Caco-2 (cell line): ENCODE measurements at regions not wholly inside any gene's neighbourhood (a gene's known extent, or its start where the extent isn't known, plus 50 kb on each side); places are given as distances from the start of the nearest gene placed in this dataset.

ENCODE experiments used
- BruUV-seq: library from RNA; stranded (reverse); fragments of 400-500 nt; replicated peaks from 2 replicates; lab custom pipeline; 2021; lab: Mats Ljungman, UMichigan
- CTCF ChIA-PET: fragments of 300-600 bp; sonication (Branson Sonifier 250); formaldehyde crosslinking; loops from one replicate; lab custom pipeline; 2022; ENCODE audit warnings: antibody characterized with exemption; lab: Charles Lee
- POLR2A ChIA-PET: fragments of 300-600 bp; sonication (Branson Sonifier 250); formaldehyde crosslinking; loops from one replicate; lab custom pipeline; 2022; ENCODE audit warnings: antibody characterized with exemption; lab: Charles Lee
- DNase-seq, 2 experiments: peaks; one replicate each; pipeline versions ENCODE4 v3.0.0 to v3.0.0-alpha.2; 2020 to 2022
- H3K27me3 ChIP-seq: replicated peaks from 2 replicates; pipeline ENCODE4 v1.6.0; 2011; ENCODE audit warnings: low read length; ENCODE audit not compliant: control insufficient read depth, insufficient read depth
- H3K36me3 ChIP-seq: 2 replicates; pipeline ENCODE4 v1.5.1; 2011; ENCODE audit warnings: low read length; ENCODE audit not compliant: control insufficient read depth, insufficient read depth
- H3K4me1 ChIP-seq: fragments of 250-450 bp; sonication (Bioruptor Pico); 2 replicates; pipeline ENCODE4 v1.5.1; 2020; ENCODE audit warnings: mild to moderate bottlenecking
- H3K4me3 ChIP-seq: 2 replicates; pipeline ENCODE4 v1.5.1; 2011; ENCODE audit warnings: low read depth, mild to moderate bottlenecking, control low read depth, low read length
- H3K9me3 ChIP-seq: fragments of 250-450 bp; sonication (Bioruptor Pico); 2 replicates; pipeline ENCODE4 v1.5.1; 2020; ENCODE audit warnings: mild to moderate bottlenecking, moderate library complexity
- H3K27ac Mint-ChIP-seq: one replicate; pipeline ENCODE4 v1.8.0; 2022; ENCODE audit warnings: mixed read lengths; ENCODE audit not compliant: unreplicated experiment
- H3K27me3 Mint-ChIP-seq: one replicate; pipeline ENCODE4 v1.8.0; 2022; ENCODE audit warnings: mixed read lengths; ENCODE audit not compliant: insufficient read depth, unreplicated experiment
- H3K36me3 Mint-ChIP-seq: one replicate; pipeline ENCODE4 v1.8.0; 2022; ENCODE audit warnings: mild to moderate bottlenecking, mixed read lengths; ENCODE audit not compliant: insufficient read depth, unreplicated experiment
- H3K4me1 Mint-ChIP-seq: one replicate; pipeline ENCODE4 v1.8.0; 2022; ENCODE audit warnings: low read depth, mixed read lengths; ENCODE audit not compliant: unreplicated experiment
- H3K4me3 Mint-ChIP-seq: one replicate; pipeline ENCODE4 v1.8.0; 2022; ENCODE audit warnings: mild to moderate bottlenecking, moderate library complexity, mixed read lengths; ENCODE audit not compliant: unreplicated experiment
- H3K9me3 Mint-ChIP-seq: one replicate; pipeline ENCODE4 v1.8.0; 2022; ENCODE audit warnings: mixed read lengths; ENCODE audit not compliant: unreplicated experiment
- CTCF ChIP-seq, 2 experiments: fragments of 200-600 bp in 1 of 2; IDR thresholded peaks; 1 replicate in 1 of 2; 2 replicates in 1 of 2; pipeline versions ENCODE4 v1.5.1 to v1.8.0; 2011 to 2022; ENCODE audit warnings: antibody characterized with exemption in 1 of 2, control low read depth in 1 of 2, inconsistent platforms in 1 of 2, low read depth in 1 of 2, low read length in 1 of 2, mild to moderate bottlenecking in 1 of 2, moderate library complexity in 1 of 2; ENCODE audit not compliant: insufficient read depth in 1 of 2, severe bottlenecking in 1 of 2, unreplicated experiment in 1 of 2
- intact Hi-C: fragments of 100-400 bp; cut with micrococcal nuclease; formaldehyde crosslinking; loops from one replicate; pipeline ENCODE4 v1.10.0; 2022; ENCODE audit not compliant: unreplicated experiment

- no peak for DNase-seq
- peaks cover 45% of the 10 kb centered on the region for H3K4me1 ChIP-seq
- H3K27me3 ChIP-seq = no peaks in the 10 kb centered on the region
- TF ChIP-seq CTCF (IDR thresholded peaks at IDR 0.05; ENCODE audit: insufficient read depth in 1 of 2, low read depth in 1 of 2, low read length in 1 of 2, severe bottlenecking in 1 of 2, unreplicated experiment in 1 of 2) = no peak
- Mint-ChIP-seq H3K36me3 (no peaks in the 10 kb centered on the region), H3K4me1 (peaks cover 41% of the 10 kb centered on the region), H3K4me3 (no peak overlapping the region), H3K27ac (peak overlapping the region; percentile 80), H3K27me3 (no peaks in the 10 kb centered on the region), H3K9me3 (peaks cover 26% of the 10 kb centered on the region)
- CTCF ChIA-PET = no interaction called here
- H3K9me3 ChIP-seq = no peaks in the 10 kb centered on the region
- H3K36me3 ChIP-seq = no peaks in the 10 kb centered on the region
- POLR2A ChIA-PET = no interaction called here
- intact Hi-C loops = no loop called here
- BruUV-seq = no TSS peak
- H3K4me3 ChIP-seq = no peak overlapping the region
Observed at GRCh38 chr10:59107147-59107546, 69.3 kb upstream of the PHYHIPL start.

GRCh38 chr10:59108296-59108870, 68.1 kb upstream of the PHYHIPL start:
- BruUV-seq = no TSS peak
- H3K27ac Mint-ChIP-seq = peak overlapping the region; percentile 80
- intact Hi-C loops = loop anchor here (1.0 kb wide), 1 partner anchor 114 kb away; no protein-coding TSS in a partner anchor
- Histone ChIP-seq H3K36me3 (no peaks in the 10 kb centered on the region), H3K27me3 (no peaks in the 10 kb centered on the region), H3K4me3 (no peak overlapping the region), H3K9me3 (no peaks in the 10 kb centered on the region), H3K4me1 (peaks cover 42% of the 10 kb centered on the region)
- H3K9me3 Mint-ChIP-seq = peaks cover 38% of the 10 kb centered on the region
- POLR2A ChIA-PET = no interaction called here
- CTCF ChIA-PET = interaction anchor here (0.6 kb wide), 1 partner anchor 397 kb away, joined by 4 read pairs; no protein-coding TSS in a partner anchor
- no peak for TF ChIP-seq CTCF (IDR thresholded peaks at IDR 0.05; ENCODE audit: insufficient read depth in 1 of 2, low read depth in 1 of 2, low read length in 1 of 2, severe bottlenecking in 1 of 2, unreplicated experiment in 1 of 2)
- no peak for DNase-seq
- no peaks in the 10 kb centered on the region for H3K27me3 Mint-ChIP-seq
- peaks cover 41% of the 10 kb centered on the region for H3K4me1 Mint-ChIP-seq
- no peak overlapping the region for H3K4me3 Mint-ChIP-seq
- no peaks in the 10 kb centered on the region for H3K36me3 Mint-ChIP-seq

- Mint-ChIP-seq H3K36me3 (no peaks in the 10 kb centered on the region), H3K27me3 (no peaks in the 10 kb centered on the region), H3K4me3 (peak overlapping the region; percentile 34), H3K27ac (peak overlapping the region; percentile 80), H3K9me3 (peaks cover 37% of the 10 kb centered on the region), H3K4me1 (peaks cover 41% of the 10 kb centered on the region)
- H3K27me3 ChIP-seq = no peaks in the 10 kb centered on the region
- H3K4me1 ChIP-seq = peaks cover 42% of the 10 kb centered on the region
- TF ChIP-seq CTCF (IDR thresholded peaks at IDR 0.05; ENCODE audit: insufficient read depth in 1 of 2, low read depth in 1 of 2, low read length in 1 of 2, severe bottlenecking in 1 of 2, unreplicated experiment in 1 of 2) = no peak
- H3K36me3 ChIP-seq = no peaks in the 10 kb centered on the region
- intact Hi-C loops = loop anchor here (1.0 kb wide), 3 partner anchors 36 to 115 kb away; partner anchors contain the start of gene PHYHIPL
- ChIA-PET CTCF (interaction anchor here (0.6 kb wide), 1 partner anchor 398 kb away, joined by 4 read pairs; no protein-coding TSS in a partner anchor), POLR2A (no interaction called here)
- no peak overlapping the region for H3K4me3 ChIP-seq
- no peaks in the 10 kb centered on the region for H3K9me3 ChIP-seq
- BruUV-seq = no TSS peak
- peak in 1 of 2 experiments; percentile 66 for DNase-seq
Observed at GRCh38 chr10:59108886-59109288, 67.6 kb upstream of the PHYHIPL start.
